ENCODE measurements at regions not wholly inside any gene's neighbourhood (a gene's known extent, or its start where the extent isn't known, plus 50 kb on each side); places are given as distances from the start of the nearest gene placed in this dataset.
A peak's percentile ranks its signal among the peaks of the same experiment; 100 is the strongest.
"Not testable (repeated sequence)": the region's sequence is repeated elsewhere in the genome, so short reads cannot be mapped to it uniquely, and the experiment has no call there.

DNA sequence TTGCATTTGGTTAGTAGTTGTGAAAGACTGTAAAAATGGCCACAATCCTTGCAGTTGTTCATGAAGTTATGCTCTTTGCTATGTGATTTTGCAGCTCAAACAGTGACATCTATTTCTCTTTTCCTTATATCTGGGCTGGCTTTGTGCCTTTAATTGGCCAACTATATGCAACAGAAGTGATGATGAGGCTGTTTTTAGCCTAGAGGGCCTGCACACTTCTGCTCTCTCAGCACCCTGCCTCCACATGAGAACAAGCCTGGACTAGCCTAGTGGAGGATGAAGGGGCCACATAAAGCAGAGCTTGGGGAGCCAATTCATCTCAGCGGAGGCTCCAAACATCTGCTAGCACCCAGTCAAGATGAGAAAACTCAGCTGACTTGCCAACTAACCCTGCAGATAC, 339.8 kb downstream of the OMA1 start:
- no peak for DNase-seq (ENCODE audit: low spot score)
- ATAC-seq = no peak

DNA sequence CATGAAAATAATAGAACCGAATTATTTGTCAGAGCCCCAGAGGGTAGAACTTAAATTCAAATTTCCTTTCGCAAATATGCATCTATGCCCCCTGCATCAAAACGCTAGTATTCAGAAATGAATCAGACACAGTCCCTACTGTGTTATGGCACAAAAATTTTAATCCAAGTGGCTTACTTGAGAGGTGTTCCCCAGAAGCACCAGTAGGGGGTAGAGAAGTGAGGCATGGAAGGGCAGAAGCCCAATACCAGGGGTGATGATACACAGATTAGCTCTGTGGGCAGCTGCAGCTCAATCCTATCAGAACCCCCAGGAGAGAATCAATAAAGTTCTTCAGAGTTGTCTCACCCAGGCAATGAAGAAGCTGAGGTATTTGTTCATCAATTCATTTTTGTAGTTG, 342.2 kb downstream of the OMA1 start:
- DNase-seq (ENCODE audit: low spot score) (no peak), ATAC-seq (peak; percentile 49)

DNA sequence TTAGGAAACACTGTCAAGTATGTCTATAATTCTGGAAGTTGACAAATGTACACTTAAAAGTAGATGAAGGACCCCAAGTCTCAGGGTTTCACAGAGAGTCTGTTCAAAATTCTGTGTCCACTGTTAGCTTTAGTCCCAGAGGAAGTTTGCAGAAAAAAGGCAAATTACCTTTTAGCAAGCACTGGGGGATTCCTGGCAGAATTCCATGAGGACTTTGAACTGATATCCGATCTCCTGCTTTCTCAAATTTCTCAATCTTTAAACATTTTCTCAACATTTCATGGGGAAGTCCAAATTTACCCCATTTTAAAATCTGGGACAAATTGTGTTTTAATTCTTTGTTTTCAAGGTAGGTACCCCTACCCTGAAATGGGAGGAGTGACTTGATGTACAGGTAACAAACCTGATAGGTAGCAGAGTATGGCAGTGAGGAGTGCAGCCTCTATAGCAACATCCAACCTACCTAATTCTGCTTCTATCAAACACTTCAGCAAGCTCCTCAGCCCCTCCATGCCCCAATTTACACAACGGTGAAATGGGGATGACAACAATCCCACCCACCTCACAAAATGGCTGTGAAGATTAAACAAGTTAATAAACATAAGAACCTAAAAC, 344.9 kb downstream of the OMA1 start:
- no peak for ATAC-seq
- DNase-seq (ENCODE audit: low spot score) = no peak

DNA sequence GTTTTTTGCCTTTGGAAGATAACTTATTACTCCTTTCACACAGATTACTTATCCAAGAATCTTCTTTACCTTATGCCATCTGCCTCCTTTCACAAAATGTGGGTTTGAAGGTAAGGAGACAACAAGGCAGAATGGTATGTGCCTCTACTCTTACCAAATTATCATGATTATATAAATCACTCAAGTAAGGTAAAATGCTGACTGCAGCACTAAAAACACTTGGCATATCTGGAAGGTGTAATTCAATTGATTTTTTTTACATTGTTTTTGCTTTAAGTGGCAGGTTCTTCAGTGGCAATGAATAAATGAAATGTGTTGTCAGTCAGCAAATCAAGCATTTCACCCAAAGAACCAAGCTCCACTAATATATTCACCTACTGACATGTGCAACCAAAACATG, 346.1 kb downstream of the OMA1 start:
- no peak for ATAC-seq
- no peak for DNase-seq (ENCODE audit: low spot score)

DNA sequence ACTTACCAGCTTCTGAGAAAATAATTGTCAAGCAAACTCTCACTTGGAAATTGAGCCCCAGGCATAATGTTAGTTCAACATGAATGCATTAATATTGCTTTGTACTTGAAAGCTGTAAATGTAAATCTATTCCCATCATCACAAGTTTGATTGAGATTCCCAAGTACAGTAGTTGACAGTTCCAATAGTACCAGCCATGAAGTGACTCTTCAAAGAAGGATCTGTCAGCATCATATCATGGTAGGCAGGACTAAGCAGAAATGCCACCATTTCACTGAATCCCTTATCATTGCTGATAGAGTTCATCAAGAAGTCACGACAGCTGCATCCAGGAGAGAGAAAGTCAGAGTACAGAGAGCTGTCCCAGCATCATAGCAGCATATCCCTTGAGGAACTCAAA, 348.7 kb downstream of the OMA1 start:
- no peak for ATAC-seq

DNA sequence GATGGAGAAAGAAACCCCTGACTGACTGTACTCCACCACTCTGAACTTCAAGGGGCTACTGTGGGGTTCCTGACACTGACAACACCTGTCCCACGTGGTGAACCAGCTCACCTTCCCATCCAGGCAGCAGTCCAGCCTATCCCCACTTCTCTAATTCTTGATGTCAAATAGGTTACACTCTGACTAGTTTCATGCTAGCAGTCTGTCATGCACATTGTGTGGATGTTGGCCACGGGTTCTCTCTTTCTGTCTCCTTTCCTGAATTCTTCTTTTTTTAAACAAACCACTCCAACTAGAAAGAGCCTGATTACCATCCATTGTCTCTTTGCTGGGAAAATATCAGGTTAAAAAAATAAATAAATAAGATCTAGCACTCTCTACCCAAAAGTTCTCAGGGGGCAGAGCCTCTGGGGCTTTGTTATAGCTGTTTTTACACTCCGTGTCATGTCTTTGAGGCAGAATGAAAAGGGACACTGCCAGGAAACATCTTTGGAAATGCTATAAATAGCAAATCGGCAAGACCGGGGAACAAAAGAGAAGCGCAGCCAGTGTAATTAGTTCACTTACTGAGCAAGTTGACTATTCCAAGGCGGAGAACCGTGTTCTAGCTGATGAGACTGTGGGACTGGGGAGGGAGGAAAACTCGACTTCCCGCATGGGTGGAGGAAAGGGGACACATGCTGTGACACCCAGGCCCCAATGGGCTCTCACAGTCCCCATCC, 356.1 kb downstream of the OMA1 start:
- no peak for DNase-seq (ENCODE audit: low spot score)
- no peak for ATAC-seq

More for the DNA sequence above, 348.7 kb downstream of the OMA1 start:
- no peak for DNase-seq (ENCODE audit: low spot score)

DNA sequence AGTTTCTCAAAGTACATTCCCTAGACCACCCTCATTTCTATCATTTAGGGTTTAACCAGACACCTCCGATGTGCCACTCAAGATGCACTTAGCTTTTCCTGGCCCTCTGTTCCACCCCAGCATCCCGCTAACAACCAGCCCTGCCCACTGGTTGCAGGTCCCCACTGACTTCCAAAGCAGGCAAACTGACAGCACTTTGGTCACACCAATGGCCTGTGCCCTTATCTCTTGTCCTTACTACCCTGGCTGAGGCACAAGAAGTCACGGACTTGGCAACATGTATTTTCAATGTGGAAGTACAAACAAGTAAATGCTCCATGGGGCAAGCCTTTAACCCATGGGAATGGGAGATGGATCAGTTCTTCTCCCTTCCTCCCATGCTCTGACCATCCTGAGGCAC, 357.1 kb downstream of the OMA1 start:
- DNase-seq (ENCODE audit: low spot score) = peak; percentile 46
- peak; percentile 60 for ATAC-seq

DNA sequence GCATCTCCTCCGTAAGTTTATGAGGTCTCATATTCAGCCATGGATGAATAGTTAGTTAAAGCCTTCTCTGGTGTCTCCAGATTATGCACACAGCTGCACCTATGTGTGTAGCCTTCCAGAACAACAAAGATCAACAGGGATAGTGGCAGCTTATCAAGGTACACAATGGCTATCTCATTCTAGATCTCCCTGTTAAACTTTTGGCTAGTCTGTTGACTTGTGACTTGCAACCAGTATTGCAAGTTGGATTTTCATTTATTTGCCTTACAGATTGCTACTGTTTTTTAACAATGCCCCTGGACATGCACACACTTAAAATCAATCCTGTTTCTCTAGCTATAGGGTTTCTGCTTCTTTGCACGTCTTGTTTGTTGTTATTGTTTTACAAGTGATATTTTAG, 363.2 kb downstream of the OMA1 start:
- ATAC-seq (peak; percentile 99), DNase-seq (ENCODE audit: low spot score) (no peak)

DNA sequence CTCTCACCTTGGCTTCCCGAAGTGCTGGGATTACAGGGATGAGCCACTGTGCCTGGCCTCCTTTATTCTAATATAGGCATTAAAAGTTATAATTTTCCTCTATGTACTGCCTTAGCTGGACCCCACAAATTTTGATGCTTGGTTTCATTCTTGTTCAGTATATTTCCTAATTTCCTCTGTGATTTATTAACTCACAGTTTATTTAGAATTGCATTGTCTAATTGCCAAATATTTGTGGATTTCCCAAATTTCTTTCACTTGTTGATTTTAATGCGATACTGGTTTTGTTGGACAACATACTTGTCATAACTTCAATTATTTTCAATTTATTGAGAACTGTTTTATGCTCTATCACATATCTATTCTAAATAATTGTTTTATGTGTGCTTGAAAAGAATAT, 366.0 kb downstream of the OMA1 start:
- DNase-seq (ENCODE audit: low spot score) = no peak
- no peak for ATAC-seq

DNA sequence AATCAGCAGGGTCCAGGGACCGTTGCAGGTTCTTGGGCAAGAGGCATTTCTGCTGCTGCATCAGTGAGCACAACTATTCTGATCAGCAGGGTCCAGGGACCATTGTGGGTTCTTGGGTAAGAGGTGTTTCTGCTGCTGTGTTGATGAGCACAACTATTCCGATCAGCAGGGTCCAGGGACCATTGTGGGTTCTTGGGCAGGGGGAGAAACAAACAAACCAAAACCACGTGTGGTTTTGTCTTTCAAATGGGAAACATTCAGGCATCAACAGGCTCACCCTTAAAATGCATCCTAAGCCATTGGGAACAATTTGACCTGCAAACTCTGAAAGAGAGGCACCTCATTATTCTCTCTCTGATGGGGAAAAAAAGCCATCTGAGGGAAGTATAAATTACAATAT, 377.4 kb downstream of the OMA1 start:
- DNase-seq (ENCODE audit: low spot score); ATAC-seq: not testable (repeated sequence)

DNA sequence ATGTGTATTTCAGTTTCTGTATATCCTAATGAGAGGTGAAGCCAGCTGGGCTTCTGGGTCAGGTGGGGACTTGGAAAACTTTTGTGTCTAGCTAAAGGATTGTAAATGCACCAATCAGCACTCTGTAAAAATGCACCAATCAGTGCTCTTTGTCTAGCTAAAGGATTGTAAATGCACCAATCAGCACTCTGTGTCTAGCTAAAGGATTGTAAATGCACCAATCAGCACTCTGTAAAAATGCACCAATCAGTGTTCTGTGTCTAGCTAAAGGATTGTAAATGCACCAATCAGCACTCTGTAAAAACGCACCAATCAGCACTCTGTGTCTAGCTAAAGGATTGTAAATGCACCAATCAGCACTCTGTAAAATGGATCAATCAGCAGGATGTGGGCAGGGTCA, 379.4 kb downstream of the OMA1 start:
- not testable (repeated sequence) for ATAC-seq; DNase-seq (ENCODE audit: low spot score)

DNA sequence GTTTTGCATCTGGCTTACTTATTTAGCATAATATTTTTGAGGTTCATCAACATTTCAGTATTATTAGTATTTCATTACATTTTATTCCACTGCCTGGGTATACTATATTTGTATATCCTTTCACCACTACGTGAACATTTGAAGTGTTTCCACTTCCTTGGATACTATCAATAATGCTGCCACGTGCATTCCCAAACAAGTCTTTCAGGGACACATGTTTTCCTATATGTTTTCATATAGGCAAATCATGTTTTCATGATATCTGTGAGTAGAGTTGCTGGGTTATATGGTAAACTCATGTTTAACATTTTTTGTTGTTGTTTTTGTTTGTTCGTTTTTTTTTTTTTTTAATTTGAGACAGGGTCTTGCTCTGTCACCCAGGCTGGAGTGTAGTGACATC, 380.1 kb downstream of the OMA1 start:
- no peak for DNase-seq (ENCODE audit: low spot score)
- ATAC-seq = no peak

DNA sequence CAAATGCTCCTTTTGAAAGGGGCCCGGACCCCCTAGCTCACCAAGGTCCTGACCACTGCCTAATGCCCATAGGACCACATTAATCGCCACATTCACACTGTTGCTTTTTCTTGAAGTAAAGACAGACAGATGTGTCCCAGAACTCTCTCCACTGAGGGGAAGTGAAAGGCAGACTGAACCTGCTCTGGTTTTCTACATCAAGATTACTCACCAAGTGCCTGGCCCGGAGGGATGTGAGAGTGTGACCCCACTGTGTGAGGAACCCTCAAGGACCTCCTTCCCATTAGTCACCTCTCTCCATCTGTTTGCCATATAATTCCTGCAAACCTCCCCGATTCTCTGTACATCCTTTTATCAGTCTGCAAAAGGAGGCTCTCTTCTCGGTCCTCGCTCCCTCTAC, 381.5 kb downstream of the OMA1 start:
- DNase-seq (ENCODE audit: low spot score) (no peak), ATAC-seq (no peak)

DNA sequence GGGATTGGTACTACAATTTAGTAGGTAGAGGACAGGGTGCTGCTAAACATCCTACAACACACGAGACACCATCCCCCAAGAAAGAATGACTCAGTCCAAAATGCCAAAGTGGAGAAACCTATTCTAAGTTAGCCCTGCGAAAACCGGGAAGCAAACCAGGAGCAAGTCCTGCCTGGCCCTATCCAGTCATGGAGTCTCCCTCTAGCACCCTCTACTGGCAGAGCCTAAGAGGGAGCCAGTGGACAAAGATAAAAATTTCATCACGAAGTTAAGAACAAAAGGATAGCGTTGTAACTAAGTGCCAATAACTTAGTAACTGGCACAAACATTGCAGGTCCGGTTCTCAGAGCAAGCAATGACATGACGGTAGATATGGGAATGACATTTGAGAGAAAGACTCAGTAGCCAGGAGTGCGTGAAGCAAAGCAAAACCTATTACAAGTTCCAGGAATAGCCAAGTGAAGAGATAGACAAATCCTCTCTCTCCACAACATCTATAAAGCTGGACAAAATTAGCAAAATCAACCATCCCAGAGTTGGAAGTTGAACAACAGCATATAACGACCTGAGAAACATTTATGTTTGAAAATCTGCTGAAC, 383.5 kb downstream of the OMA1 start:
- ATAC-seq (peak; percentile 100), DNase-seq (ENCODE audit: low spot score) (peak; percentile 65)

DNA sequence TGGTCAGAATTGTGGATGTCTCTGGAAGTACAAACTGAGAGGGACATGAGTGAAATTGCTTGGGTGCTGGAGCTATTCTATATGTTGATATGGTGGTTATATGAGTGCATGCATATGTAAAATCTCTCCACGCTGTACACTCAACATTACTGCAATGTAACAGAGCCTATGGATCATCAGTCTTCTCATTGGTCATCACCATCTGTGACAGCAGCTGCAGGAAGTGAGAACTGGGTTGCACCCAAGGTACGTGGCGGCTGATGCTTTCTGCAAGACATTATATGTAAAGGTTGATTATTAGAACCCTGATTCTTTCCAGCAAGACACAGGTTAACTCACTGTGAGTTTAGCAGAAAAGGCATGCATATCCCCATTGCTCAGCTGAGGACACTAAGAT, 387.1 kb downstream of the OMA1 start:
- DNase-seq (ENCODE audit: low spot score) (no peak), ATAC-seq (no peak)

DNA sequence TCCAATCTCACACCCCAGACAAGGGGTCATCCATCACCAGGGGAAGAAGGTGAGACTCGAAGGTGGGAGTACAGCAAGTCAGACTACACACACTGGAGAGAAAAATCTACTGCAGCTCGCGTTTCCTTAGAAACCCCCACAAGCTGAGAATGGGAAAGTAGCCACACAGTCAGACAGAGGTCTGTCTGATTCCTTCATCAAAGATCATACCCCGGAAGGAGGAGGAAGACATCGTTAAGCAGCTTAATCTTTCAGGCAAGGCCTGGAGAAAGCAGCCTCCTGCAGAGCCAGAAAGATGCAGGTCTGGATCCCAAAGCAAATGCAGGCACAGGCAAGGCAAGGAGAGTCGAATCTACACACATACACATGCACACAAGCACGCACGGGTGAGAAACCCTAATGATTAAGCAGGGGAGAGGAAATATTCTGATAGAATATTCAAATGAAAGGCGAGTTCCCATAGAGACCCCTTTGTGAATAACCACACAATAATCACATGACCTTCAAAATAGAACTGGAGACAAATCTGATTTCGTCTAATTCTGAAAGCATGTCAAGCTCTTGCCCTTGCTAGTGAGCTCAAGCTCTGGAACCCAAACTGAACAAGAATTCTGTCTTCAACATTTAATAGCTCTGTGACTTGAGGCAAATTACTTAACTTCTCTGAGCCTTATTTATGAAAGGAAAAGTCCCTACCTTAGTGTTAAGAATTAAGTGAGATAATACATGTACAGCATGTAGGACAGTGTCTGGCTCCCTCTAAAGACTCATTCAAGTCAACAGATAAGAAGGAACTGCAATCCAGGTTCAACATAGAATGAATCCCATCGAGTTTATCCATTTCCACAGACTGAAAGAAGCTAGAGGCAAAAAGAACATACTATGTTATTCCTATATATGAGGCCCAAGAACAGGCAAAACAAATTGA, 387.8 kb downstream of the OMA1 start:
- ATAC-seq = no peak
- no peak for DNase-seq (ENCODE audit: low spot score)

DNA sequence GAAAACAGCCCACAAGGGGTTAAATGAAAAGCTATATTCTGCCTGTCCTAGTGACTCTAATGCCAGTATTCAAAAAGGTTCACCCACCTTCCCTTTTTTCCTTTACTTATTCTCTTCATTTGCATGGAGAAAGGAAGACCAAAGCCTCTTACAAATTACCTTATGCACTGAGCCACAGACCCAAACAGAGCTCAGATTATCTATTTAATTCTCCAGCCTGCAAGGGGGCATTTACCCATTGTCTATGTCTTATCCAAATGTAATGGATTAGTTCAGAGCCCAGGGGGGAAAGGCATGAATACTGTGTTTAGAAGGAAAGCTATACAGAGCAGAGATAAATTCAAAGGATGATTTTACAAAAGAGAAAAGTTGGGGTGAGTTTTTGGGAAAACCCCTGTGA, 388.5 kb downstream of the OMA1 start:
- DNase-seq (ENCODE audit: low spot score) (no peak), ATAC-seq (no peak)

DNA sequence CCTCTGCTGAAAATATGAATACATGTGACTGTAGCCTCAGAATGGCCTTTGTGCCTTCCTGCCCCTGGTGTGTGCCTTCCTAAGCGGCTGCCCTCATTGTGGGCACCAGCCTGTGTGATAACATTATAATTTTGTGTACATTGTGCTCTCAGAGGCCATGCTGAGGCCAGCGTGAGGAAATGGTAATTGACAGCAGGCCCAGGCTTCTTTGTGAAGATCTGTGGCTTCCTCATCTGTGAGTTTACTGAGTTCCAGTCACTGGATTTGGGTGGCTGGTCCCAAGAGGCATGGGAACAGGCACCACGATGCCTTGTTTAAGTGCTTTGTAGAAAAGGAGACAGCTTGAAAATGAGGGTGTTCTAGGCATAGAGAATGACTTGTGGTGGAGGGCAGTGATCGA, 389.3 kb downstream of the OMA1 start:
- ATAC-seq (no peak), DNase-seq (ENCODE audit: low spot score) (no peak)

DNA sequence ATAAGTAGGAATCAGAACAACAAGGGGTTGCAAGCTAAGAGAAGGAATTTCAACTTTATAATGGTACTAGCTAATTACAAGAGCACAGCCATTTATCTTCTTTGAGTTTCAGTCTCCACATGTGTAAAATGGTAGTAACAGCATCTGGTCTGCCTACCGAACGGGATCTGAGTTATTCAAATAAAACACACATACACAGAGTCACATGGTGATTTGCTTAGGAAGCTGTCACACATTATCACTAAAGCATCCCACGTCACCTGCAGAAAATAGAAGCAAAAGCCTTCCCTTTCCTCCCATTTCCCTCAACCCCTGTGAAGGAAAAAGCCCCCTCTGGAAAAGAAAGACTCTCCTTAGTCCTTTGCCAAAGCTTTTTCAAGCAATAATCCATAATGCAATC, 389.7 kb downstream of the OMA1 start:
- DNase-seq (ENCODE audit: low spot score) = no peak

DNA sequence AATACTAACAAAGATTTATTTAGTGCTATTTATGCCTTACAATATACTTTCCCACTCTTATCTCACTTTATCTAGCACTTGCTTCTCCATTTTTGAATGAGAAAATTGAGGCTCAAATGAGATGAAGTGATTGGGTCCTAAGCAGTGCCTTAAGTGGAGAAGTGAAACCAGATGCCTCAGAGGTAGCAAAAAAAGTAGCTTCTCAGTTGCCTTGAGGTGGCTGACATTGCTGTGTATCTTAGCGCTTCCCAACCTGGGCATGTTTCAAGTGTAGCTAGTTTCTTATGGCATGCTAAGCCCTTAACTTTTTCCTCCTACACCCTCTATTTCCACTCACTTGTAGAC, 390.4 kb downstream of the OMA1 start:
- ATAC-seq = no peak
- no peak for DNase-seq (ENCODE audit: low spot score)

More for the DNA sequence above, 389.7 kb downstream of the OMA1 start:
- no peak for ATAC-seq

DNA sequence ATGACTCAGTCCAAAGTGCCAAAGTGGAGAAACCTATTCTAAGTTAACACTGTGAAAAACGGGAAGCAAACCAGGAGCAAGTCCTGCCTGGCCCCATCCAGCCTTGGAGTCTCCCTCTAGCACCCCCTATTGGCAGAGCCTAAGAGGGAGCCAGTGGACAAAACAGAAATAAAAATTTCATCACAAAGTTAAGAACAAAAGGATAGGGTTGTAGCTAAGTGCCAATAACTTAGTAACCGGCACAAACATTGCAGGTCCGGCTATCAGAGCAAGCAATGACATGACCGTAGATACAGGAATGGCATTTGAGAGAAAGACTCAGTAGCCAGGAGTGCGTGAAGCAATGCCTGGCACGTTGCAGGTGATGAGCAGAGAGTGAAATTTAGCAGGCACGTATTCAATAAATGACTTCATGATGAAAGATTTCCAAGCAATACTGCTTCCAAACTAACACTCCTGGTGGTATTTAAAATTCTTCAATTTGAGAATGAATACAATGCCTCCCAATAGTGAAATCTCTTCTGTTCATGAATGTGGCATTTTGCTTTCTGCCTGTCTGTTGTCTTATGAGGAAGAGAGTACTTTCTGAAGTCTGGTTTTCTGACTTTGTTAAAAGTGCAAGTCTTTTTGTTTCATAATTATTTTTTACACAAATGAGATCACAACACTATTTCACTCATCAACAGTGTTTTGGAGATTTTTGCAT, 391.0 kb downstream of the OMA1 start:
- peak; percentile 52 for DNase-seq (ENCODE audit: low spot score)

More for the DNA sequence above, 391.0 kb downstream of the OMA1 start:
- peak; percentile 73 for ATAC-seq
